Uterus (tissue), 3 donors: ENCODE measurements at regions not wholly inside any gene's neighbourhood (a gene's known extent, or its start where the extent isn't known, plus 50 kb on each side); places are given as distances from the start of the nearest gene placed in this dataset.

Experiments
- DNase-seq, 2 donors: peaks; one replicate each; pipeline ENCODE4 v3.0.0-alpha.2; 2019 to 2020
- H3K27ac ChIP-seq, 2 donors: fragments of 200-600 bp; sonication (generic); 1 replicate in 1 of 2; 2 replicates in 1 of 2; pipeline ENCODE4 v1.5.1; 2016 to 2018
- H3K27me3 ChIP-seq, 2 donors: fragments of 200-600 bp; sonication (generic); one replicate each; pipeline ENCODE4 v1.5.1; 2018 to 2019; ENCODE audit warnings: control low read depth in 1 of 2
- H3K36me3 ChIP-seq, 2 donors: fragments of 200-600 bp; sonication (generic); one replicate each; pipeline ENCODE4 v1.5.1; 2019; ENCODE audit warnings: control low read depth in 1 of 2
- H3K4me1 ChIP-seq, 2 donors: fragments of 200-600 bp; sonication (generic); one replicate each; pipeline ENCODE4 v1.5.1; 2018 to 2019; ENCODE audit warnings: control low read depth in 1 of 2
- H3K4me3 ChIP-seq, 2 donors: fragments of 200-600 bp; sonication (generic); 1 replicate in 1 of 2; 2 replicates in 1 of 2; pipeline ENCODE4 v1.5.1; 2018 to 2019; ENCODE audit warnings: mild to moderate bottlenecking in 1 of 2
- H3K9me3 ChIP-seq, 2 donors: fragments of 200-600 bp; sonication (generic); one replicate each; pipeline ENCODE4 v1.5.1; 2019; ENCODE audit warnings: control low read depth in 1 of 2
- POLR2A ChIP-seq, 2 donors: fragments of 450-650 bp; IDR thresholded peaks; one replicate each; pipeline ENCODE4 v1.6.1; 2016; ENCODE audit warnings: antibody characterized with exemption in 2 of 2, mild to moderate bottlenecking in 1 of 2, moderate library complexity in 1 of 2
- intact Hi-C: fragments of 100-400 bp; cut with DNase I; formaldehyde crosslinking; loops from one replicate; pipeline ENCODE4 v1.15.1; 2023; ENCODE audit warnings: low total_unique reads
- TF ChIP-seq, protein P1 (sequence below), 4 experiments: fragments of 200-600 bp in 2 of 4; fragments of 450-650 bp in 2 of 4; sonication (generic) in 2 of 4; IDR thresholded peaks; one replicate each; pipeline ENCODE4 v1.5.1; 2016 to 2019; ENCODE audit warnings: antibody characterized with exemption in 4 of 4, mild to moderate bottlenecking in 2 of 4, moderate library complexity in 1 of 4
- donor health status: DM: yes; HTN: yes; CAD: no.

DNA sequence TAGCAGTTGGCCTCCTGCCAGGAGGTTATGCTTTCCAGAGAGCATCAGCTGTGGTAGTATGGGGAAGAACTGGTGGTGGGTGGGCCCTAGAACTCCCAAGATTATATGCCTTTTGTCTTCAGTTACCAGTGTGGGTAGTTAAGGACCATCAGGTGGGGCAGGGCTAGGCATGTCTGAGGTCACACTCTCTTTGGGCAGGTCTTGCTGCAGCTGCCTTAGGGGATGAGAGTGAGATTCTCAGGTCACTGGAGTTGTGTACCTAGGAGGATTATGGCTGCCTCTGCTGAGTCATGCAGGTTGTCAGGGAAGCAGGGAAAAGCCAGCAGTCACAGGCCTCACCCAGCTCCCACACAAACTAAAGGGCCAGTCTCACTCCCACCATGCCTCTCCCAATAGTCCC, 172.9 kb upstream of the GYPA start:
- intact Hi-C loops, result no loop called here

DNA sequence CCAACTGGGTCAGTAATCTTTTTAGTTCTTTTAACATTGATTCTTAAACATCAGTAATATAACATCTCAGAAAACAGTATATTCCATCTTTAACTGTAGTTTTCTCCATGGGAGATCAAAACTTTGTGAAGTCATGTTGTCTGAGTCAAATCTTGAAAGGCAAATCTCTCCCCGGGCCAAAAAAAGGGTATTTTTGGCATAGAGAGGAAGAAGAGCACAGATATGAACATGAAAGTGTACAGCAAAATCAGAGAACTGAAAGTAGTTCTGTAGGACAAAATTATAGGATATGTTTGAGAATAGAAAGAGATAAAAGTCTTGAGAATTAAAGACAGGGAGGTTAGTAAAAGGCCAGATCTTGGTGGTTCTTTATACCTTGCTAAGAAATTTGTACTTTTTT, 176.4 kb upstream of the GYPA start:
- DNase-seq, result no peak
- Histone ChIP-seq H3K27ac (no peak overlapping the region), H3K4me1 (no peaks in the 10 kb centered on the region), H3K4me3 (no peak overlapping the region), H3K36me3 (no peaks in the 10 kb centered on the region), H3K9me3 (no peaks in the 10 kb centered on the region), H3K27me3 (no peaks in the 10 kb centered on the region)
- intact Hi-C loops, result no loop called here
- TF ChIP-seq, protein P1, sequence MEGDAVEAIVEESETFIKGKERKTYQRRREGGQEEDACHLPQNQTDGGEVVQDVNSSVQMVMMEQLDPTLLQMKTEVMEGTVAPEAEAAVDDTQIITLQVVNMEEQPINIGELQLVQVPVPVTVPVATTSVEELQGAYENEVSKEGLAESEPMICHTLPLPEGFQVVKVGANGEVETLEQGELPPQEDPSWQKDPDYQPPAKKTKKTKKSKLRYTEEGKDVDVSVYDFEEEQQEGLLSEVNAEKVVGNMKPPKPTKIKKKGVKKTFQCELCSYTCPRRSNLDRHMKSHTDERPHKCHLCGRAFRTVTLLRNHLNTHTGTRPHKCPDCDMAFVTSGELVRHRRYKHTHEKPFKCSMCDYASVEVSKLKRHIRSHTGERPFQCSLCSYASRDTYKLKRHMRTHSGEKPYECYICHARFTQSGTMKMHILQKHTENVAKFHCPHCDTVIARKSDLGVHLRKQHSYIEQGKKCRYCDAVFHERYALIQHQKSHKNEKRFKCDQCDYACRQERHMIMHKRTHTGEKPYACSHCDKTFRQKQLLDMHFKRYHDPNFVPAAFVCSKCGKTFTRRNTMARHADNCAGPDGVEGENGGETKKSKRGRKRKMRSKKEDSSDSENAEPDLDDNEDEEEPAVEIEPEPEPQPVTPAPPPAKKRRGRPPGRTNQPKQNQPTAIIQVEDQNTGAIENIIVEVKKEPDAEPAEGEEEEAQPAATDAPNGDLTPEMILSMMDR (IDR thresholded peaks at IDR 0.05), result no peak
- no peak for TF ChIP-seq POLR2A (IDR thresholded peaks at IDR 0.05)

More for the DNA sequence above, 172.9 kb upstream of the GYPA start:
- TF ChIP-seq, protein P1 (IDR thresholded peaks at IDR 0.05), result no peak
- no peak for TF ChIP-seq POLR2A (IDR thresholded peaks at IDR 0.05)
- no peaks in the 10 kb centered on the region for H3K27me3 ChIP-seq
- DNase-seq, result no peak
- no peaks in the 10 kb centered on the region for H3K9me3 ChIP-seq
- H3K4me3 ChIP-seq, result no peak overlapping the region
- no peaks in the 10 kb centered on the region for H3K36me3 ChIP-seq
- H3K27ac ChIP-seq, result no peak overlapping the region
- no peaks in the 10 kb centered on the region for H3K4me1 ChIP-seq

GRCh38 chr4:144318797-144319196, 178.3 kb upstream of the GYPA start:
- TF ChIP-seq, protein P1 (IDR thresholded peaks at IDR 0.05), result no peak
- no peak for TF ChIP-seq POLR2A (IDR thresholded peaks at IDR 0.05)
- Histone ChIP-seq H3K36me3 (no peaks in the 10 kb centered on the region), H3K4me1 (no peaks in the 10 kb centered on the region), H3K4me3 (no peak overlapping the region), H3K27me3 (no peaks in the 10 kb centered on the region), H3K27ac (no peak overlapping the region), H3K9me3 (peaks cover 0 to 3% of the 10 kb centered on the region in 2 donors)
- no peak for DNase-seq
- intact Hi-C loops, result no loop called here

DNA sequence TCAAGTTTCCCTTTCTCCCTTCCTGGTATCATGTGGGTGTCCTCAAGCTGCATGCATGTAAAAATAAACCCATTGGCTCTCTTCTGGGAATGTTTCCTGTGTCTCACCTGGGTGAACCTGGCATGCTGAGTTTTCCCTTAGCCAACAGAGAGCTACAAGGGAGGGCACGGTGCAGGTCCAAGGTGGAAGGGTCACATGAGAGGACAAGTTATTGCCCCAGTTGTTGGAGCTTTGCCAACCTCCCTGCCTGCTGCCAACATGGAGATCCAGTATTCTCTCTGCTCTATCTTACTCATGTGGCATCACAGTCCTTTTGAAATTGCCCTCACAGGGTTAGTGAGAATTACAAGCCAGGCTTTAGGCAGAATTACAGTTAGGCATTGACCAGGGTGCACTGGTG, 196.1 kb upstream of the GYPA start:
- no peak overlapping the region for H3K4me3 ChIP-seq
- intact Hi-C loops, result no loop called here
- no peaks in the 10 kb centered on the region for H3K27me3 ChIP-seq
- no peak for TF ChIP-seq POLR2A (IDR thresholded peaks at IDR 0.05)
- TF ChIP-seq, protein P1 (IDR thresholded peaks at IDR 0.05), result no peak
- H3K4me1 ChIP-seq, result no peaks in the 10 kb centered on the region
- no peaks in the 10 kb centered on the region for H3K9me3 ChIP-seq
- no peak for DNase-seq
- no peak overlapping the region for H3K27ac ChIP-seq
- H3K36me3 ChIP-seq, result no peaks in the 10 kb centered on the region

GRCh38 chr4:144338148-144338547, 197.6 kb upstream of the GYPA start:
- no peak for DNase-seq
- TF ChIP-seq POLR2A (IDR thresholded peaks at IDR 0.05), result no peak
- TF ChIP-seq, protein P1 (IDR thresholded peaks at IDR 0.05), result no peak

More at GRCh38 chr4:144338148-144338547, 197.6 kb upstream of the GYPA start:
- no peaks in the 10 kb centered on the region for H3K9me3 ChIP-seq
- no peak overlapping the region for H3K4me3 ChIP-seq
- H3K4me1 ChIP-seq, result no peaks in the 10 kb centered on the region
- no peaks in the 10 kb centered on the region for H3K36me3 ChIP-seq
- no peaks in the 10 kb centered on the region for H3K27me3 ChIP-seq
- H3K27ac ChIP-seq, result no peak overlapping the region
- intact Hi-C loops, result no loop called here
